Jurkat, Clone E6-1 (cell line): ENCODE measurements at regions not wholly inside any gene's neighbourhood (a gene's known extent, or its start where the extent isn't known, plus 50 kb on each side); places are given as distances from the start of the nearest gene placed in this dataset.

ENCODE experiments used
- DNase-seq: peaks from one replicate; pipeline ENCODE4 v3.0.0-alpha.2; 2011; ENCODE audit warnings: low read depth, low spot score
- H3K4me3 ChIP-seq: 2 replicates; pipeline ENCODE4 v1.5.1; 2011; ENCODE audit warnings: mild to moderate bottlenecking, low read length, control low read depth, moderate library complexity

GRCh38 chr6:167435209-167435728, 110.4 kb downstream of the TTLL2 start:
- no peak for DNase-seq

GRCh38 chr6:167437888-167438484, 113.1 kb downstream of the TTLL2 start:
- H3K4me3 ChIP-seq: no peak overlapping the region
- no peak for DNase-seq

More at GRCh38 chr6:167435209-167435728, 110.4 kb downstream of the TTLL2 start:
- H3K4me3 ChIP-seq: no peak overlapping the region

- no peak overlapping the region for H3K4me3 ChIP-seq
- no peak for DNase-seq
Measured at GRCh38 chr6:167441715-167442206, 116.9 kb downstream of the TTLL2 start.

GRCh38 chr6:167442245-167442644, 117.4 kb downstream of the TTLL2 start:
- no peak for DNase-seq
- H3K4me3 ChIP-seq: no peak overlapping the region

GRCh38 chr6:167442796-167443680, 118.2 kb downstream of the TTLL2 start:
- DNase-seq: no peak
- no peak overlapping the region for H3K4me3 ChIP-seq

GRCh38 chr6:167444602-167445346, 119.9 kb downstream of the TTLL2 start:
- no peak overlapping the region for H3K4me3 ChIP-seq
- no peak for DNase-seq

- no peak overlapping the region for H3K4me3 ChIP-seq
- no peak for DNase-seq
Measured at GRCh38 chr6:167445568-167445967, 120.7 kb downstream of the TTLL2 start.

- H3K4me3 ChIP-seq: no peak overlapping the region
- DNase-seq: no peak
Measured at GRCh38 chr6:167446046-167446445, 121.2 kb downstream of the TTLL2 start.

GRCh38 chr6:167446971-167447370, 122.1 kb downstream of the TTLL2 start:
- no peak for DNase-seq
- H3K4me3 ChIP-seq: no peak overlapping the region

GRCh38 chr6:167448378-167448777, 123.5 kb downstream of the TTLL2 start:
- no peak overlapping the region for H3K4me3 ChIP-seq
- DNase-seq: no peak

GRCh38 chr6:167449094-167449861, 124.4 kb downstream of the TTLL2 start:
- DNase-seq: no peak
- H3K4me3 ChIP-seq: no peak overlapping the region

- H3K4me3 ChIP-seq: no peak overlapping the region
- no peak for DNase-seq
Measured at GRCh38 chr6:167450626-167451025, 125.7 kb downstream of the TTLL2 start.

- no peak overlapping the region for H3K4me3 ChIP-seq
- DNase-seq: no peak
Measured at GRCh38 chr6:167452338-167453081, 127.6 kb downstream of the TTLL2 start.

- no peak overlapping the region for H3K4me3 ChIP-seq
- no peak for DNase-seq
Measured at GRCh38 chr6:167453082-167453446, 128.2 kb downstream of the TTLL2 start.

GRCh38 chr6:167454003-167454402, 129.1 kb downstream of the TTLL2 start:
- no peak overlapping the region for H3K4me3 ChIP-seq
- no peak for DNase-seq

- H3K4me3 ChIP-seq: no peak overlapping the region
- no peak for DNase-seq
Measured at GRCh38 chr6:167455371-167455770, 130.5 kb downstream of the TTLL2 start.

GRCh38 chr6:167462514-167463312, 137.8 kb downstream of the TTLL2 start:
- no peak for DNase-seq
- no peak overlapping the region for H3K4me3 ChIP-seq
